AG09319 (cell line): ENCODE measurements at regions not wholly inside any gene's neighbourhood (a gene's known extent, or its start where the extent isn't known, plus 50 kb on each side); places are given as distances from the start of the nearest gene placed in this dataset.

ENCODE experiments used
- DNase-seq: peaks from one replicate; pipeline ENCODE4 v3.0.0-alpha.2; 2010; ENCODE audit warnings: low read depth; ENCODE audit errors: extremely low read depth
- TF ChIP-seq, protein P1 (sequence below): IDR thresholded peaks from 2 replicates; pipeline ENCODE4 v1.5.1; 2011; ENCODE audit warnings: low read depth, mild to moderate bottlenecking, inconsistent platforms, low read length, moderate library complexity

DNA sequence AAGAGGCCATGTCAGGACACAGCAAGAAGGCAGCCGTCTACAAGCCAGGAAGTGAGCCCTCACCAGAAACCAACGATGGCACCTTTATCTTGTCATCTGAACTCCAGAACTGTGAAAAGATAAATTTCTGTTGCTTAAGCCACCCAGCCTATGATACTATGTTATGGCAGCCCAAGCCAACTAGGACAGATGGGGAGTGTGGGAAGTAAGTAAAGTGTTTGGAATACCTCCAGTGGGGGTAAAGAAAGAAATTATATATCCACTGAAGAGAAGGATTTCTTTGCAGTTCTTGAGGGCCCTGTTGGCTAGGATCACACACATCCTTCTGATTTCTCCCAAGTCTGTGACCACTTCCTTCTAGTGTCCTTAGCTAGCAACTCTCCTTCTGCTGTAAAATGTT lies 384.4 kb downstream of the TNS3 start:
- no peak for DNase-seq
- TF ChIP-seq, protein P1, sequence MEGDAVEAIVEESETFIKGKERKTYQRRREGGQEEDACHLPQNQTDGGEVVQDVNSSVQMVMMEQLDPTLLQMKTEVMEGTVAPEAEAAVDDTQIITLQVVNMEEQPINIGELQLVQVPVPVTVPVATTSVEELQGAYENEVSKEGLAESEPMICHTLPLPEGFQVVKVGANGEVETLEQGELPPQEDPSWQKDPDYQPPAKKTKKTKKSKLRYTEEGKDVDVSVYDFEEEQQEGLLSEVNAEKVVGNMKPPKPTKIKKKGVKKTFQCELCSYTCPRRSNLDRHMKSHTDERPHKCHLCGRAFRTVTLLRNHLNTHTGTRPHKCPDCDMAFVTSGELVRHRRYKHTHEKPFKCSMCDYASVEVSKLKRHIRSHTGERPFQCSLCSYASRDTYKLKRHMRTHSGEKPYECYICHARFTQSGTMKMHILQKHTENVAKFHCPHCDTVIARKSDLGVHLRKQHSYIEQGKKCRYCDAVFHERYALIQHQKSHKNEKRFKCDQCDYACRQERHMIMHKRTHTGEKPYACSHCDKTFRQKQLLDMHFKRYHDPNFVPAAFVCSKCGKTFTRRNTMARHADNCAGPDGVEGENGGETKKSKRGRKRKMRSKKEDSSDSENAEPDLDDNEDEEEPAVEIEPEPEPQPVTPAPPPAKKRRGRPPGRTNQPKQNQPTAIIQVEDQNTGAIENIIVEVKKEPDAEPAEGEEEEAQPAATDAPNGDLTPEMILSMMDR = no peak

DNA sequence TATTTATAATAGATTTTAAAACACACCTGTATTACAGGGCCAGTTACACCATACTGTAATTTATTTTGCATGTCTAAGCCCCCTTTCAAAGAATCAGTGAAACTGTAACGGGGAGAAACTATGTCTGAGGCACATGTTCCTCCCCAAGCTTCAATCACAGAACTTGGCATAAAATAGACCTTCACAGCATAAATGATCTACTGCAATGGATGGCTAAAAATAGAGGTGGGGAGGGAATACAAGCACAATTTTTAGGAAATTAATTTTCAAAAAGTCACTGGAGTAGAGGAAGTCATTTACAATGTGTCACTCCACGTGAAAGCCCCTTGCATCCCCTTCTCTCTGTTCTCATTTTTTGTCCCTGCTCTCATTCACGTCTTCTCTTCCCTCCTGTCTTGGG lies 385.2 kb downstream of the TNS3 start:
- DNase-seq = no peak
- TF ChIP-seq, protein P1 = no peak

DNA sequence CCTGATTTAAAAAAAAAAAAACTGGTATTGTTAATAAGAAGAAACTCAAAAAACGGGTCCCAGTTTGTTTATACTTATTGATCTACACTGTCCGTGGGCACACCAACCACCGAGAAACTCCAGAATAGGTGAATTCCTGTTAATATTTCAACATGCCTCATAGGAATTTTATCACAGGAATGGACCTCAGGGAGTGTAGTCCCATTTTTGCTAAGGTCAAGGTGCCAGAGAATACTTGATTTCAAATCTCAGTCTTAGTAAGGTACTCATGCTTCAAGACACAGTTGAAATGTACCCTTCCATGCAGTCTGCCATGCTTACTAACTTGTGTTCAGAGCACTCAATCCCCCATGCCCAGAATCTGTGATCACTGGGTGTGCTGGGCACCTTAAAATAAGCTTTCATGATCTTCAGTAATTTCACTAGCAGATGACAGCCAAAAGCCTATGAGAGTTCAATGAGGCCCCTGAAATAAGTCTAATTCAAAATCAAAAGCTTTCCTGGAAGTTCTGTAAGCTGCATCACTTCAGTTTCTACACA lies 385.7 kb downstream of the TNS3 start:
- no peak for DNase-seq
- TF ChIP-seq, protein P1 = no peak

DNA sequence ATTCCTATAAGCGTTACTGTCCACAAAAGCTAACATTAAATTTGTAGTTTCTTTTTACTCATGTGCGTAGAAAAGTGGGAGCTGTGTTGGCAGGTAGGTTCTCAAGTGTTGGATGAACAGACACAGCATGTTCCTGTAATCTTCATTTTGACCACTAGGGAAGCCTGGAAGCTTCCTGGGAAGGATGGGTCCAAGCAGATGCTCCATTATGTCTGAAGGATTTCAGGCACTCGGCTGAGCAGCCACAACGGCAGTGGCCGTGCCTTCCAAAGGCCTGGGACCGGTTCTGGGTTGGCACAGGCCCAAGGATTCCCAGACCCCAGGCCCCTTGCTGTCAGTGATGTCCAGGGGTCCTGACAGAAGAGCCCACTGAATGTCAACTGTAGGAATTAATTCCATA lies 386.3 kb downstream of the TNS3 start:
- TF ChIP-seq, protein P1 = no peak; the same call in none of the 2 replicates
- DNase-seq = no peak

DNA sequence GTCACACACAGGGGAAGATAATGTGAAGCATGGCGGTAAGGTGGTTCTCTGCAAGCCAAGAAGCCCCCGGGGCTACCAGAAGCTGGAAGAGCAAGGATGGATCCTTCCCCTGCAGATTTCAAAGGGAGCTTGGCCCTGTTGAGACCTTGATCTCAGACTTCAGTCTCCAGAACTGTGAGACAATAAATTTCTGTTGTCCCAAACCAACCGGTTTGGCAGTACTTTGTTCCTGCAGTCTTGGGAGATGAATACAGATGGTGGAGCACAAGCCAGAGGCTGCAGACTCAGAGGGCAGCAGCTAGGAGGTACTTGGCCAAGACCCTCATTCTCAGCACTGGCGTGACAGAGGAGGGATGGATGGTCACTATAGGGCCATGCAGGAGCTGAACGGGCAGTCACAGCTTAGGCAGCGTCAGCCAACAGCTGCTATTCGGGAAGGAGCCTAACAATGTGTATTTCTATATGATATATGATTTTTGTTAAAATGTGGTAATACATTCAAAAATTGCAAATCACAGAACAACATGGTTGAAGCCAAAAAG lies 387.3 kb downstream of the TNS3 start:
- TF ChIP-seq, protein P1 = no peak
- no peak for DNase-seq

DNA sequence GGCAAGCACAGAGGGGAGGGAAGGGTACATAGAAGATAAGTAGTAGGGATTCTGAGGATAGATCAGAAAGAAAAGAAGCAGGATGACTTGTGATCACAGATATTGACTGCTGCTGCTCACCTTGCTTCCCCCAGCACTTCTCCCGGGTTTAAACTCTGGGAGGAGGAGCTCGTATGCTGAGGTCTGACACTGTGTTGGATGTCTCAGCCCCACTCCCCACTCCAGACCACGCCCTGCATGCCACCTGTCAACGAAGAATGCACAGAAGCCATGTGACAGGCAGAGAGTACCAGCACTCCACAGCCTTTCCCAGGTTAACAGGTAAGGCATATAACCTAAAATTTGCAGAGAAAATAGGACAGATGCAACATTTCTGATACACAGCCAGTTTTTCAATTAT lies 388.9 kb downstream of the TNS3 start:
- TF ChIP-seq, protein P1 = no peak
- DNase-seq = no peak

DNA sequence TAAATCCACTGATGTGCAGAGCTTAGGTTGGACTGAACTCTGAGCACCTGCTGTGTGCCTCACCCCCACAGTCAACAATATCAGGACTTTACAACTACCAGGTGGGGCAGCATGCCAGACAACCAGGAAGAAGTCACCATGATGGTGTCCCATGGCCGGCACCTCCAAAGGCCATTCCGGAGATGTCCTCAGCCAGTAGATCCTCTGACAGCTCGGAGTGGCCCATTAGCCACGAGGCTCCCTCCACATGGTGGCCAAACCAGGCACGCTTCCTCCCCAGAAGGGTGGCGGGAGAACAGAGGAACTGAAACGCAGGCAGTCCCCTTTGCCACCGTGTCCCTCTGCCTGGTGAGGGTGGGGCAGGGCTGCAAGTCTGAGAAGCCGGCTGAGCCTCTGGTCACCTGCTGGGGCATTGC lies 390.0 kb downstream of the TNS3 start:
- no peak for DNase-seq

More for the DNA sequence above, 390.0 kb downstream of the TNS3 start:
- TF ChIP-seq, protein P1 = no peak
